CD8-positive, alpha-beta memory T cell (primary cell): ENCODE measurements at regions not wholly inside any gene's neighbourhood (a gene's known extent, or its start where the extent isn't known, plus 50 kb on each side); places are given as distances from the start of the nearest gene placed in this dataset.

ENCODE experiments used
- CTCF ChIA-PET: fragments of 350-600 bp; sonication (Branson Sonifier 250); formaldehyde crosslinking; loops from one replicate; lab custom pipeline; 2021; ENCODE audit warnings: antibody characterized with exemption; lab: Charles Lee
- POLR2A ChIA-PET: fragments of 350-600 bp; sonication (Branson Sonifier 250); formaldehyde crosslinking; loops from one replicate; lab custom pipeline; 2021; ENCODE audit warnings: antibody characterized with exemption; lab: Charles Lee
- DNase-seq, 5 donors: peaks; one replicate each; pipeline versions ENCODE4 v3.0.0 to v3.0.0-alpha.2; 2020 to 2022; ENCODE audit warnings: mixed read lengths in 1 of 5
- H3K27ac ChIP-seq: one replicate; pipeline ENCODE4 v1.7.0; 2013; ENCODE audit warnings: low read depth, mild to moderate bottlenecking, low read length, moderate library complexity
- H3K27me3 ChIP-seq: 2 replicates; pipeline ENCODE4 v1.7.0; 2013; ENCODE audit warnings: low read length, mild to moderate bottlenecking; ENCODE audit not compliant: insufficient read depth, poor library complexity, severe bottlenecking
- H3K36me3 ChIP-seq: 2 replicates; pipeline ENCODE4 v1.7.0; 2013; ENCODE audit warnings: mild to moderate bottlenecking, low read length, moderate library complexity; ENCODE audit not compliant: insufficient read depth
- H3K4me1 ChIP-seq: 2 replicates; pipeline ENCODE4 v1.7.0; 2013; ENCODE audit warnings: mild to moderate bottlenecking, low read length, moderate library complexity; ENCODE audit not compliant: insufficient read depth
- H3K4me3 ChIP-seq: 2 replicates; pipeline ENCODE4 v1.7.0; 2013; ENCODE audit warnings: mild to moderate bottlenecking, low read length
- H3K9me3 ChIP-seq: 2 replicates; pipeline ENCODE4 v1.7.0; 2013; ENCODE audit warnings: mild to moderate bottlenecking, low read length
- H3K27ac Mint-ChIP-seq, 8 donors: one replicate each; pipeline ENCODE4 v1.8.0; 2020 to 2021; ENCODE audit warnings: mixed read lengths in 8 of 8, mild to moderate bottlenecking in 6 of 8, inconsistent platforms in 3 of 8, moderate library complexity in 3 of 8
- H3K27me3 Mint-ChIP-seq, 2 donors: one replicate each; pipeline ENCODE4 v1.8.0; 2020 to 2021; ENCODE audit warnings: mixed read lengths in 2 of 2, mild to moderate bottlenecking in 1 of 2, moderate library complexity in 1 of 2
- H3K36me3 Mint-ChIP-seq, 3 donors: one replicate each; pipeline ENCODE4 v1.8.0; 2020 to 2021; ENCODE audit warnings: mixed read lengths in 3 of 3, inconsistent platforms in 1 of 3, mild to moderate bottlenecking in 1 of 3
- H3K4me1 Mint-ChIP-seq, 3 donors: one replicate each; pipeline ENCODE4 v1.8.0; 2020 to 2021; ENCODE audit warnings: mixed read lengths in 3 of 3, inconsistent platforms in 1 of 3, mild to moderate bottlenecking in 1 of 3
- H3K4me3 Mint-ChIP-seq, 7 donors: one replicate each; pipeline ENCODE4 v1.8.0; 2020 to 2021; ENCODE audit warnings: mixed read lengths in 7 of 7, mild to moderate bottlenecking in 6 of 7, moderate library complexity in 4 of 7, inconsistent platforms in 2 of 7
- H3K9me3 Mint-ChIP-seq, 5 donors: one replicate each; pipeline ENCODE4 v1.8.0; 2020 to 2022; ENCODE audit warnings: mixed read lengths in 5 of 5, mild to moderate bottlenecking in 3 of 5, moderate library complexity in 2 of 5, inconsistent platforms in 1 of 5

DNA sequence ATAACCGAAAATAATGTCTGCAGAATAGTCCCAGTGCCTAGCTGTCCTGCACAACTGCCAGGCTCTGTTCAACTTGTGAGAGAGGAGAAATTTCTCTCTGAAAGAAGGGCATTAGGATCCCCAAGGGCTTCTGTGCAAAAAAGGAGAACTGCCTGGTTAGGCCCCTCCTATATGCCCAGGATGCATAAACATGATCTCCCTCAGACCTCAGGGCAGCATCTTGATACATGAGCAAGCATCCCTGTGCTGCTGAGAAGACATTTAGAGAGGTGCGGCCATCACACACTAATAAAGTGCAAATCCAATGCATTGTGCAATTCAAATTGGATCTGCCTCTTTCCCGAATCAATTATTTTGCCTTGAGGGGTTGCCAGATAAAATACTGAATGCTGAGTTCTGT, 553.6 kb downstream of the TNS3 start:
- no peak for DNase-seq
- Histone ChIP-seq H3K27me3 (no peaks in the 10 kb centered on the region), H3K9me3 (no peaks in the 10 kb centered on the region), H3K36me3 (no peaks in the 10 kb centered on the region), H3K4me3 (no peak overlapping the region), H3K4me1 (no peaks in the 10 kb centered on the region), H3K27ac (no peak overlapping the region)
- Mint-ChIP-seq H3K4me1 (no peaks in the 10 kb centered on the region), H3K27me3 (no peaks in the 10 kb centered on the region), H3K4me3 (no peak overlapping the region), H3K9me3 (peaks cover 0 to 5% (median 5%) of the 10 kb centered on the region in 5 donors), H3K36me3 (no peaks in the 10 kb centered on the region), H3K27ac (no peak overlapping the region)
- CTCF ChIA-PET = no interaction called here
- POLR2A ChIA-PET = no interaction called here

DNA sequence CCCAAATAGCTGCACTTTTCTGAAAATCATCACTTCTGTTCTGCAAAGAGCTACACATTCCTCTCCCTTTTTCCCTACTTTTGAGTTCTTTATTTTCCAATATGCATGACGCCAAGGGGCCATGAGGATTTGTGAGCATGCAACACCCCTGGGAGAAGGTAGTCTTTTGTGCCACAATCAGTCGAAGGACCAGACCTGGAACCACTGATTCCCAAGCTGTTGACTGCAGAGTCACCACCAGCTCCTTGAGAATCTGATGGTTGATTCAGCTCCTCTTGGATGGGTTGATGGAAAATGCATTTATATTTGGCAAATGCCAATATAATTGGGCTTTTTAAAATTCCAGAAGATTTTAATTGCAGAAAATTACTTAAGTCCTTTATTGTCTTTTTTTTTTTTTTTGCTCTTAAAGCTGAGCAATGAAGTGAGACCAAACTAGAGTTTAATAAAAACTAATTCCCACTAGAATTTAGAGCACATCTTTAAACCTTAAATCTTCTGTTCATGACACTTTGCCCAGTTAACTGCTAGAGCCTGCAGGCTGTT, 554.1 kb downstream of the TNS3 start:
- no peak overlapping the region for H3K4me3 Mint-ChIP-seq
- H3K36me3 Mint-ChIP-seq = no peaks in the 10 kb centered on the region
- POLR2A ChIA-PET = no interaction called here
- no peak for DNase-seq
- Histone ChIP-seq H3K27ac (no peak overlapping the region), H3K36me3 (no peaks in the 10 kb centered on the region), H3K4me1 (no peaks in the 10 kb centered on the region), H3K9me3 (no peaks in the 10 kb centered on the region), H3K27me3 (no peaks in the 10 kb centered on the region), H3K4me3 (no peak overlapping the region)
- H3K4me1 Mint-ChIP-seq = no peaks in the 10 kb centered on the region
- CTCF ChIA-PET = no interaction called here
- H3K27me3 Mint-ChIP-seq = no peaks in the 10 kb centered on the region
- H3K9me3 Mint-ChIP-seq = peaks cover 0 to 5% (median 5%) of the 10 kb centered on the region in 5 donors
- H3K27ac Mint-ChIP-seq = no peak overlapping the region

DNA sequence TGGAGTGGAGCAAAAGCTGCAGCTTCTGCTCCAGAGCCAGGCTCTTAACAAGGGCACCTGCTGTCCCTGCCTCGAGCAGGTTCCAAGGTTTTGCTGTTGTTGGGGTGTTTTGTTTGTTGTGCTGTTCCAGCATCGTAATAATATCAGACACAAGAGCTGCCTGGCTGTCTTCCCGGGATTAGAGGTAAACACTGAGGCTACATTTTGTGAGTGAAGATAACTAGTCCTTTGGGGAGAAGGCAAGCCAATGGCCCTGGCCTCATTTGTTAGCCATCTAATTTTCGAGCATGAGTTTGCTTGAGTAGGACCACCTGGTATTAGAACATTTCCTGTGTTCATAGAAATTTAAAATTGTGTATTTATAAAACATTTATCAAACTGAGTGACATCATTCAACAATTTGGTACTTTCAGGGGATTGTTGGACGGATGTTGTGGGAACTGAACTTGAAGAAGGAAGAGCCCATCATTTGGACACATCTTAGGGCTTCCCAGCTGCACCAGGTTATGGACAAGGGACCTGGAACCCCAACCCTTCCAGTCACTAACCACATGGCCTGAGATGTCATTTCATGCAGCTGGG, 555.0 kb downstream of the TNS3 start:
- Histone ChIP-seq H3K9me3 (no peaks in the 10 kb centered on the region), H3K36me3 (no peaks in the 10 kb centered on the region), H3K27ac (no peak overlapping the region), H3K4me1 (no peaks in the 10 kb centered on the region), H3K27me3 (no peaks in the 10 kb centered on the region), H3K4me3 (no peak overlapping the region)
- DNase-seq = no peak
- Mint-ChIP-seq H3K27me3 (no peaks in the 10 kb centered on the region), H3K27ac (no peak overlapping the region), H3K4me3 (no peak overlapping the region), H3K4me1 (no peaks in the 10 kb centered on the region), H3K9me3 (peaks cover 0 to 5% (median 5%) of the 10 kb centered on the region in 5 donors), H3K36me3 (no peaks in the 10 kb centered on the region)
- ChIA-PET CTCF (no interaction called here), POLR2A (no interaction called here)

GRCh38 chr7:47024991-47025390, 556.9 kb downstream of the TNS3 start:
- CTCF ChIA-PET = no interaction called here
- Mint-ChIP-seq H3K27me3 (peaks cover 0 to 1% of the 10 kb centered on the region in 2 donors), H3K4me3 (no peak overlapping the region), H3K36me3 (no peaks in the 10 kb centered on the region), H3K27ac (no peak overlapping the region), H3K9me3 (peaks cover 0 to 9% (median 8%) of the 10 kb centered on the region in 5 donors), H3K4me1 (no peaks in the 10 kb centered on the region)
- DNase-seq = no peak
- Histone ChIP-seq H3K4me1 (no peaks in the 10 kb centered on the region), H3K4me3 (no peak overlapping the region), H3K27ac (no peak overlapping the region), H3K27me3 (no peaks in the 10 kb centered on the region), H3K9me3 (no peaks in the 10 kb centered on the region), H3K36me3 (no peaks in the 10 kb centered on the region)
- POLR2A ChIA-PET = no interaction called here

DNA sequence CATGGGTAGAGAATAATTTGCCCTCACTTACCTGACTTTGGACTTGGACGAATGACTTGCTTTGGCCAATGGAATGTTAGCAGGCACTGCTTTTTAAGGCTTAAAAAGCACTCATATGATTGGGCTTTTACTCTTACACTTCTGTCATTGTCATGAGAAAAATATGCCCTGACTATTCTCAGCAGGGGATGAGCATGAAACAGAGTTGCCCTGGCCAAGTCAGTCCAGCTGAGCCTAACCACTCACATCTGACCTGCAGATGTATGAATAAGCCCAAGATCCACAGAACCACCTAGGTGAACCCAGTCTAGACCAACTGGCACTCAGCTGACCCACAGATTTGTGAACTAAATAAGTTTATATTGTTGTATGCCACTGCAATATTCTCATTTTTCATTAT, 573.5 kb downstream of the TNS3 start:
- Histone ChIP-seq H3K27me3 (no peaks in the 10 kb centered on the region), H3K4me3 (no peak overlapping the region), H3K36me3 (no peaks in the 10 kb centered on the region), H3K4me1 (no peaks in the 10 kb centered on the region), H3K27ac (no peak overlapping the region), H3K9me3 (no peaks in the 10 kb centered on the region)
- peaks cover 2 to 8% (median 2%) of the 10 kb centered on the region in 5 donors for H3K9me3 Mint-ChIP-seq
- POLR2A ChIA-PET = no interaction called here
- H3K36me3 Mint-ChIP-seq = no peaks in the 10 kb centered on the region
- CTCF ChIA-PET = no interaction called here
- no peak overlapping the region for H3K27ac Mint-ChIP-seq
- H3K27me3 Mint-ChIP-seq = no peaks in the 10 kb centered on the region
- H3K4me3 Mint-ChIP-seq = no peak overlapping the region
- DNase-seq = no peak
- H3K4me1 Mint-ChIP-seq = no peaks in the 10 kb centered on the region

DNA sequence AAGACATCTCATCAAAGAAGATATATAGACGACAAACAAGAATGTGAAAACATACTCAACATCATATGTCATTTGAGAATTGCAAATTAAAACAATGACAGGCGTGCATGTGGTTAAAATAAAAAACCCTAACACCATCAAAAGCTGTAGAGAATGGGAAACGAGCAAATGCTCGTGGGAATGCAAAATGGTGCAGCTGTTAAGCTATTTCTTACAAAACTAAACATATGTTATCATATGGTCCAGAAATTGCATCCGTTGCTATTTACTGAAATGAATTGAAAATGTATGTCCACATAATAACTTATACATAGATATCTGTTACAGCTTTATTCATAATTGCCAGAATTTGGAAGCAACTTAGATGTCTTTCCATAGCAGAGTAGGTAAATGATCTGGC, 574.4 kb downstream of the TNS3 start:
- no peaks in the 10 kb centered on the region for H3K27me3 ChIP-seq
- H3K9me3 Mint-ChIP-seq = peaks cover 2 to 8% (median 2%) of the 10 kb centered on the region in 5 donors
- H3K36me3 ChIP-seq = no peaks in the 10 kb centered on the region
- H3K4me1 Mint-ChIP-seq = no peaks in the 10 kb centered on the region
- H3K27ac ChIP-seq = no peak overlapping the region
- no peaks in the 10 kb centered on the region for H3K4me1 ChIP-seq
- no peaks in the 10 kb centered on the region for H3K27me3 Mint-ChIP-seq
- POLR2A ChIA-PET = no interaction called here
- CTCF ChIA-PET = no interaction called here
- H3K4me3 Mint-ChIP-seq = no peak overlapping the region
- DNase-seq = no peak
- H3K9me3 ChIP-seq = no peaks in the 10 kb centered on the region
- H3K27ac Mint-ChIP-seq = no peak overlapping the region
- no peak overlapping the region for H3K4me3 ChIP-seq
- H3K36me3 Mint-ChIP-seq = no peaks in the 10 kb centered on the region

DNA sequence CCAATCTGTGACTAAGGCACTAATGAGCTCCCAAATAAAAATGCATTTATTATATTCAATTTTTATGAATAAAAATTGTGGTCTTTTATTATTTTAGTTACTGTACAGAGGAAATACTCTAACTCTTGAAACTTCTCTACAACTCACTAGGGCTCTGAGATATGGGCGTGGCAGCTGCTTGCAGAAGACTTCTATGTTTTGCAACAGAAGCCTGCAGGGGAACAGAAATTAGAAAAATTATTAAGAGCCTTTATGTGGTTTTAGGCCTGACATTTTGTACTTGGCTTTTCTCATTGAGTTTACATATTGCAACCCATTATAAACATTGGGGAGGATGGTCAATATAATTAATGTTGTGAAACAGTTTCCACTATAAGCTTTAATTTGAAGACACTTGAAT, 581.4 kb downstream of the TNS3 start:
- Histone ChIP-seq H3K27ac (no peak overlapping the region), H3K4me3 (no peak overlapping the region), H3K27me3 (no peaks in the 10 kb centered on the region), H3K4me1 (no peaks in the 10 kb centered on the region), H3K9me3 (no peaks in the 10 kb centered on the region), H3K36me3 (no peaks in the 10 kb centered on the region)
- DNase-seq = no peak
- no peaks in the 10 kb centered on the region for H3K36me3 Mint-ChIP-seq
- ChIA-PET POLR2A (no interaction called here), CTCF (no interaction called here)
- no peaks in the 10 kb centered on the region for H3K27me3 Mint-ChIP-seq
- no peak overlapping the region for H3K4me3 Mint-ChIP-seq
- no peaks in the 10 kb centered on the region for H3K4me1 Mint-ChIP-seq
- H3K9me3 Mint-ChIP-seq = peaks cover 1 to 8% (median 3%) of the 10 kb centered on the region in 5 donors
- H3K27ac Mint-ChIP-seq = no peak overlapping the region

DNA sequence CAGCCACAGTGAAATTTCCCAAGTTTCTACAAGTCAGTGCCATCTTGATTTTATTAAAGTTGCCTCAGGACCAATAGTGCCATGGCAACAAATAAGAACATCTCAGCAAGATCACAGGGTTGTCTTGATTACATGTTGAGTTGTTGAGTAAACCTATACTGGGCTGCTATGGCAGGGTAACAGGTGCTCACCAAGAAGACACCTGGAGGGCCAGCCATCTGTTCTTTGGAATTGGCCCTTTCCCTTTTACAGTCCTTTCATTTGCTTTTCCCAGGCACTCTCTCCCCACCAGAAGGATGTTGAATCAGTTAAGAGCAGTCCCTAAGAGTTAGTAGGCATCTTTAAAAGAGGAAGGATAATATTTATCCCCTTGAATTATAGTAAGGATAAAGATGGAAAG, 582.0 kb downstream of the TNS3 start:
- Mint-ChIP-seq H3K9me3 (peaks cover 1 to 9% (median 4%) of the 10 kb centered on the region in 5 donors), H3K27ac (no peak overlapping the region), H3K4me1 (no peaks in the 10 kb centered on the region), H3K27me3 (no peaks in the 10 kb centered on the region), H3K36me3 (no peaks in the 10 kb centered on the region), H3K4me3 (no peak overlapping the region)
- no peak for DNase-seq
- H3K4me3 ChIP-seq = no peak overlapping the region
- H3K36me3 ChIP-seq = no peaks in the 10 kb centered on the region
- CTCF ChIA-PET = no interaction called here
- H3K9me3 ChIP-seq = no peaks in the 10 kb centered on the region
- H3K27me3 ChIP-seq = no peaks in the 10 kb centered on the region
- H3K4me1 ChIP-seq = no peaks in the 10 kb centered on the region
- no peak overlapping the region for H3K27ac ChIP-seq
- POLR2A ChIA-PET = no interaction called here
